Prostate gland (tissue), 2 donors: ENCODE measurements at regions not wholly inside any gene's neighbourhood (a gene's known extent, or its start where the extent isn't known, plus 50 kb on each side); places are given as distances from the start of the nearest gene placed in this dataset.

Source experiments
- DNase-seq: peaks from one replicate; pipeline ENCODE4 v3.0.0-alpha.2; 2019; ENCODE audit warnings: low spot score
- H3K27ac ChIP-seq, 2 donors: fragments of 200-600 bp; sonication (generic); 2 replicates each; pipeline ENCODE4 v1.5.1; 2017 to 2019
- H3K27me3 ChIP-seq: fragments of 200-600 bp; sonication (generic); replicated peaks from 2 replicates; pipeline ENCODE4 v1.5.1; 2019; ENCODE audit not compliant: insufficient read depth
- H3K36me3 ChIP-seq, 2 donors: fragments of 200-600 bp; sonication (generic); 1 replicate in 1 of 2; 2 replicates in 1 of 2; pipeline versions ENCODE4 v1.5.1 to v1.8.1; 2017 to 2019
- H3K4me1 ChIP-seq: fragments of 200-600 bp; sonication (generic); replicated peaks from 2 replicates; pipeline ENCODE4 v1.5.1; 2019
- H3K4me3 ChIP-seq, 2 donors: fragments of 200-600 bp; sonication (generic); 2 replicates each; pipeline ENCODE4 v1.5.1; 2017 to 2019
- H3K9me3 ChIP-seq: fragments of 200-600 bp; sonication (generic); 2 replicates; pipeline ENCODE4 v1.5.1; 2017
- CTCF ChIP-seq, 4 experiments: fragments of 200-600 bp in 2 of 4; fragments of 450-650 bp in 2 of 4; sonication (generic) in 2 of 4; IDR thresholded peaks; 1 replicate in 3 of 4; 2 replicates in 1 of 4; pipeline ENCODE4 v1.5.1; 2016 to 2019; ENCODE audit warnings: antibody characterized with exemption in 4 of 4, mild to moderate bottlenecking in 2 of 4, moderate library complexity in 2 of 4
- POLR2A ChIP-seq: fragments of 450-650 bp; IDR thresholded peaks from one replicate; pipeline ENCODE4 v1.6.1; 2016; ENCODE audit warnings: antibody characterized with exemption, mild to moderate bottlenecking
- POLR2AphosphoS5 ChIP-seq: sonication (generic); formaldehyde crosslinking; IDR thresholded peaks from one replicate; pipeline ENCODE4 v1.6.1; 2017; ENCODE audit warnings: antibody characterized with exemption
- WGBS: methylation state at CpG from one replicate; pipeline ENCODE4 v1.1.5; 2018; 5-methylcytosine and 5-hydroxymethylcytosine counted together
- intact Hi-C: fragments of 100-400 bp; cut with DNase I; formaldehyde crosslinking; loops from one replicate; pipeline ENCODE4 v1.14.2; 2022

- DNase-seq, result no peak
- WGBS, result 83% methylated on average over 11 of the region's 11 CpGs
- Histone ChIP-seq H3K4me3 (no peak overlapping the region), H3K9me3 (no peaks in the 10 kb centered on the region), H3K36me3 (no peaks in the 10 kb centered on the region), H3K27ac (no peak overlapping the region), H3K4me1 (no peaks in the 10 kb centered on the region), H3K27me3 (no peaks in the 10 kb centered on the region)
- intact Hi-C loops, result no loop called here
- TF ChIP-seq CTCF (IDR thresholded peaks at IDR 0.05) (no peak), POLR2AphosphoS5 (no peak), POLR2A (no peak)
These were observed 2020.0 kb upstream of the ADGRL3 start for GRCh38 chr4:59180161-59180560.

GRCh38 chr4:59180969-59181368, 2019.2 kb upstream of the ADGRL3 start:
- Histone ChIP-seq H3K27me3 (no peaks in the 10 kb centered on the region), H3K4me3 (no peak overlapping the region), H3K36me3 (no peaks in the 10 kb centered on the region), H3K4me1 (no peaks in the 10 kb centered on the region), H3K27ac (no peak overlapping the region), H3K9me3 (no peaks in the 10 kb centered on the region)
- intact Hi-C loops, result no loop called here
- TF ChIP-seq POLR2A, result no peak
- TF ChIP-seq POLR2AphosphoS5, result no peak
- no peak for TF ChIP-seq CTCF (IDR thresholded peaks at IDR 0.05)
- no peak for DNase-seq

- no peak for DNase-seq
- H3K9me3 ChIP-seq, result no peaks in the 10 kb centered on the region
- H3K27ac ChIP-seq, result no peak overlapping the region
- WGBS, result 47% methylated on average over 2 of the region's 2 CpGs
- H3K36me3 ChIP-seq, result no peaks in the 10 kb centered on the region
- TF ChIP-seq CTCF (IDR thresholded peaks at IDR 0.05) (no peak), POLR2A (no peak), POLR2AphosphoS5 (no peak)
- H3K27me3 ChIP-seq, result no peaks in the 10 kb centered on the region
- H3K4me1 ChIP-seq, result no peaks in the 10 kb centered on the region
- no peak overlapping the region for H3K4me3 ChIP-seq
- intact Hi-C loops, result no loop called here
These were observed 2004.3 kb upstream of the ADGRL3 start for GRCh38 chr4:59195839-59196238.

- Histone ChIP-seq H3K4me3 (no peak overlapping the region), H3K27ac (no peak overlapping the region), H3K4me1 (no peaks in the 10 kb centered on the region), H3K9me3 (no peaks in the 10 kb centered on the region), H3K36me3 (no peaks in the 10 kb centered on the region), H3K27me3 (no peaks in the 10 kb centered on the region)
- no peak for DNase-seq
- intact Hi-C loops, result no loop called here
- WGBS, result 66% methylated on average over 2 of the region's 2 CpGs
- TF ChIP-seq CTCF (IDR thresholded peaks at IDR 0.05), result no peak
These were observed 1999.1 kb upstream of the ADGRL3 start for GRCh38 chr4:59200992-59201391.

GRCh38 chr4:59217910-59218631, 1982.1 kb upstream of the ADGRL3 start:
- no peak overlapping the region for H3K27ac ChIP-seq
- 73% methylated on average over 5 of the region's 5 CpGs for WGBS
- TF ChIP-seq CTCF (IDR thresholded peaks at IDR 0.05) (no peak), POLR2AphosphoS5 (no peak), POLR2A (no peak)
- H3K4me1 ChIP-seq, result no peaks in the 10 kb centered on the region
- no peaks in the 10 kb centered on the region for H3K9me3 ChIP-seq
- intact Hi-C loops, result no loop called here
- no peaks in the 10 kb centered on the region for H3K36me3 ChIP-seq
- H3K4me3 ChIP-seq, result no peak overlapping the region
- no peak for DNase-seq
- no peaks in the 10 kb centered on the region for H3K27me3 ChIP-seq
